ENCODE measurements at regions not wholly inside any gene's neighbourhood (a gene's known extent, or its start where the extent isn't known, plus 50 kb on each side); places are given as distances from the start of the nearest gene placed in this dataset.

DNA sequence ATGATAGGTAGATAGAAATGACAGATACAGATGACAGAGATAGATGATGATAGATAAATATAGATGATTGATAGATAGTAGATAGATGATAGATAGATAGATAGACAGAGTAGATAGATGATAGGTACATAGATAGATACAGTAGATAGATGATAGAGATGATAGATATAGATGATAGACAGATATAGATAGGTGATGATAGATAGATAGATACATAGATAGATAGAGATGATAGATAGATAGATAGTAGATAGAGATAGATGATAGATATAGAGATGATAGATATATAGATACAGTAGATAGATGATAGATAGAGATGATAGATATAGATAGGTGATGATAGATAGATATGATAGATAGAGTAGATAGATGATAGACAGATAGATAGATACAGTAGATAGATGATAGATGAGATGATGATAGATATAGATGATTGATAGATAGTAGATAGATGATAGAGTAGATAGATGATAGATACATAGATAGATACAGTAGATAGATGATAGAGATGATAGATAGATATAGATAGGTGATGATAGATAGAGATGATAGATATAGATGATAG is 95.7 kb upstream of the SMIM23 start:
- Histone ChIP-seq H2AFZ (ENCODE audit: low read length) (no peak overlapping the region), H3K9ac (ENCODE audit: insufficient read depth, low read length) (no peak overlapping the region), H3K9me3 (ENCODE audit: control insufficient read depth, insufficient read depth, low read depth, low read length) (no peaks in the 10 kb centered on the region), H3K79me2 (ENCODE audit: control insufficient read depth, insufficient read depth, low read length) (no peaks in the 10 kb centered on the region), H3K27ac (ENCODE audit: insufficient read depth, low read length) (no peak overlapping the region), H3K4me3 (replicated peaks in 1 of 4; ENCODE audit: control extremely low read depth in 1 of 4, insufficient read depth in 1 of 4, low read depth in 3 of 4, low read length in 4 of 4) (no peak overlapping the region), H3K36me3 (ENCODE audit: control insufficient read depth, insufficient read depth, low read length) (no peaks in the 10 kb centered on the region), H3K4me1 (ENCODE audit: control insufficient read depth, extremely low read depth, insufficient read depth, low read length) (no peaks in the 10 kb centered on the region), H3K4me2 (ENCODE audit: extremely low read depth, insufficient read depth, low read length) (no peak overlapping the region), H4K20me1 (ENCODE audit: control insufficient read depth, extremely low read depth, insufficient read depth, low read length) (no peaks in the 10 kb centered on the region), H3K27me3 (ENCODE audit: control insufficient read depth, insufficient read depth, low read length) (no peaks in the 10 kb centered on the region)
- no peak for DNase-seq (ENCODE audit: low read depth in 2 of 2)
- TF ChIP-seq CTCF (conservative IDR thresholded peaks at IDR 0.05 in 1 of 2, IDR thresholded peaks at IDR 0.05 in 1 of 2; ENCODE audit: low read depth in 1 of 2, low read length in 2 of 2) (no peak), EZH2 (IDR thresholded peaks at IDR 0.05; ENCODE audit: low read length, missing control alignments) (no peak)

DNA sequence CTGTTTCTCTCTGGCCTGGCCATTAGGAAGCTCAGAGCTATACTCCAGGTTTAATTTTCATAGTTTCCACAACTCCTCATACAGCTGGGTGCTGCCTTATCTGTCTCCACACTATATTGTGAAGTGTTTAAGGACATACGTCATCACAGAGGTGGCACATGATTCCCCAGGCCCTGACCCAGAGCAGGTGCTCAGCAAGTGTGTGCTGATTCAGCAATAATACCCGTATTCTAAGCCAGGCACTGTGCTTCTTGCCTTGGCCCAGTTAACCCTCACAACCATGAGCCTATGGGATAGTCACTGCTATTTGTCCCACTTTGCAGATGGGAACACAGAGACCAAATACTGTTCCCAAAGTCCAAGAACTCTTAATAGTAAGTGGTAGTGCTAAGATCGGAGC is 93.5 kb upstream of the SMIM23 start:
- Histone ChIP-seq H3K27ac (ENCODE audit: insufficient read depth, low read length) (no peak overlapping the region), H4K20me1 (ENCODE audit: control insufficient read depth, extremely low read depth, insufficient read depth, low read length) (no peaks in the 10 kb centered on the region), H3K4me2 (ENCODE audit: extremely low read depth, insufficient read depth, low read length) (no peak overlapping the region), H3K9ac (ENCODE audit: insufficient read depth, low read length) (no peak overlapping the region), H2AFZ (ENCODE audit: low read length) (no peak overlapping the region), H3K4me3 (replicated peaks in 1 of 4; ENCODE audit: control extremely low read depth in 1 of 4, insufficient read depth in 1 of 4, low read depth in 3 of 4, low read length in 4 of 4) (no peak overlapping the region), H3K36me3 (ENCODE audit: control insufficient read depth, insufficient read depth, low read length) (no peaks in the 10 kb centered on the region), H3K4me1 (ENCODE audit: control insufficient read depth, extremely low read depth, insufficient read depth, low read length) (no peaks in the 10 kb centered on the region), H3K27me3 (ENCODE audit: control insufficient read depth, insufficient read depth, low read length) (no peaks in the 10 kb centered on the region), H3K79me2 (ENCODE audit: control insufficient read depth, insufficient read depth, low read length) (no peaks in the 10 kb centered on the region), H3K9me3 (ENCODE audit: control insufficient read depth, insufficient read depth, low read depth, low read length) (no peaks in the 10 kb centered on the region)
- no peak for DNase-seq (ENCODE audit: low read depth in 2 of 2)
- no peak for TF ChIP-seq CTCF (conservative IDR thresholded peaks at IDR 0.05 in 1 of 2, IDR thresholded peaks at IDR 0.05 in 1 of 2; ENCODE audit: low read depth in 1 of 2, low read length in 2 of 2)
- no peak for TF ChIP-seq EZH2 (IDR thresholded peaks at IDR 0.05; ENCODE audit: low read length, missing control alignments)

DNA sequence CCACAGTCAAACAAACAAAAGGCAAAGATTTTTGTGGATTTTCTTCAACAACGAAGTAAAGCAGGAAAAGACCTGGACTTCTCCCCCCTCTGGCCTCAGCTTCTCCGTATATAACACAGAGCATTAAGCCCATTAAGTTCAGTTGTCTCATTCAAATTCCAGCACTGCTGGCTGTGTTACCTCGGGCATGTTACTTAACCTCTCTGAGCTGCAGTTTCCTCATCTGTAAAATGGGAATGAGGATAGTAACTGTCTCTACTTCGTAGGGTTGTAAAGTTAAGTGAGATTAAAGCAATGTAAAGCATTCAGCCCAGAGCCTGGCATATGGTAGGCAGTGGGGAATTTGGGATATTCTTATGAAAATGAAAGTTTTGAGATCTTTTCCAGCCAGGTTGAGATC is 92.7 kb upstream of the SMIM23 start:
- Histone ChIP-seq H3K79me2 (ENCODE audit: control insufficient read depth, insufficient read depth, low read length) (no peaks in the 10 kb centered on the region), H3K27ac (ENCODE audit: insufficient read depth, low read length) (no peak overlapping the region)

More for the DNA sequence above, 92.7 kb upstream of the SMIM23 start:
- Histone ChIP-seq H3K9ac (ENCODE audit: insufficient read depth, low read length) (no peak overlapping the region), H4K20me1 (ENCODE audit: control insufficient read depth, extremely low read depth, insufficient read depth, low read length) (no peaks in the 10 kb centered on the region), H3K36me3 (ENCODE audit: control insufficient read depth, insufficient read depth, low read length) (no peaks in the 10 kb centered on the region), H3K27me3 (ENCODE audit: control insufficient read depth, insufficient read depth, low read length) (peaks cover 3% of the 10 kb centered on the region), H3K4me1 (ENCODE audit: control insufficient read depth, extremely low read depth, insufficient read depth, low read length) (no peaks in the 10 kb centered on the region), H3K9me3 (ENCODE audit: control insufficient read depth, insufficient read depth, low read depth, low read length) (no peaks in the 10 kb centered on the region), H3K4me3 (replicated peaks in 1 of 4; ENCODE audit: control extremely low read depth in 1 of 4, insufficient read depth in 1 of 4, low read depth in 3 of 4, low read length in 4 of 4) (no peak overlapping the region), H2AFZ (ENCODE audit: low read length) (no peak overlapping the region), H3K4me2 (ENCODE audit: extremely low read depth, insufficient read depth, low read length) (no peak overlapping the region)
- no peak for TF ChIP-seq CTCF (conservative IDR thresholded peaks at IDR 0.05 in 1 of 2, IDR thresholded peaks at IDR 0.05 in 1 of 2; ENCODE audit: low read depth in 1 of 2, low read length in 2 of 2)
- TF ChIP-seq EZH2 (IDR thresholded peaks at IDR 0.05; ENCODE audit: low read length, missing control alignments): no peak
- DNase-seq (ENCODE audit: low read depth in 2 of 2): no peak

All from fibroblast of lung (primary cell).